NCI-H69 (cell line): ENCODE measurements at regions not wholly inside any gene's neighbourhood (a gene's known extent, or its start where the extent isn't known, plus 50 kb on each side); places are given as distances from the start of the nearest gene placed in this dataset.
"Not testable (repeated sequence)": the region's sequence is repeated elsewhere in the genome, so short reads cannot be mapped to it uniquely, and the experiment has no call there.

ENCODE experiments used
- DNase-seq: peaks from one replicate; lab custom pipeline; 2025; lab: John Stamatoyannopoulos, UW

- DNase-seq = not testable (repeated sequence)
Observed at GRCh38 chr19:34871911-34872310, 54.8 kb upstream of the ZNF30 start.

- no peak for DNase-seq
Observed at GRCh38 chr19:34867631-34868030, 59.1 kb upstream of the ZNF30 start.

GRCh38 chr19:34865225-34865624 lies 61.5 kb upstream of the ZNF30 start:
- not testable (repeated sequence) for DNase-seq

GRCh38 chr19:34859823-34860736 lies 66.6 kb upstream of the ZNF30 start:
- not testable (repeated sequence) for DNase-seq

GRCh38 chr19:34859325-34859724 lies 67.4 kb upstream of the ZNF30 start:
- not testable (repeated sequence) for DNase-seq

GRCh38 chr19:34856052-34856451 lies 70.7 kb upstream of the ZNF30 start:
- no peak for DNase-seq

- no peak for DNase-seq
Observed at GRCh38 chr19:34853369-34853768, 73.3 kb upstream of the ZNF30 start.

- DNase-seq = no peak
Observed at GRCh38 chr19:34852669-34853068, 74.0 kb upstream of the ZNF30 start.

GRCh38 chr19:34851277-34851804 lies 75.4 kb upstream of the ZNF30 start:
- peak; percentile 47 for DNase-seq

- DNase-seq = no peak
Observed at GRCh38 chr19:34847393-34847792, 74.4 kb upstream of the ZNF599 start.

GRCh38 chr19:34844277-34844676 lies 71.3 kb upstream of the ZNF599 start:
- DNase-seq = no peak

- no peak for DNase-seq
Observed at GRCh38 chr19:34841780-34842179, 68.8 kb upstream of the ZNF599 start.

- DNase-seq = no peak
Observed at GRCh38 chr19:34838753-34839431, 65.9 kb upstream of the ZNF599 start.

GRCh38 chr19:34838248-34838647 lies 65.2 kb upstream of the ZNF599 start:
- DNase-seq = no peak

GRCh38 chr19:34837262-34837661 lies 64.2 kb upstream of the ZNF599 start:
- peak; percentile 57 for DNase-seq

GRCh38 chr19:34835631-34836351 lies 62.8 kb upstream of the ZNF599 start:
- DNase-seq = no peak

GRCh38 chr19:34834472-34835061 lies 61.6 kb upstream of the ZNF599 start:
- DNase-seq = no peak

- DNase-seq = no peak
Observed at GRCh38 chr19:34832581-34833112, 59.6 kb upstream of the ZNF599 start.

- no peak for DNase-seq
Observed at GRCh38 chr19:34831714-34832113, 58.7 kb upstream of the ZNF599 start.

GRCh38 chr19:34828156-34828555 lies 55.1 kb upstream of the ZNF599 start:
- no peak for DNase-seq

- no peak for DNase-seq
Observed at GRCh38 chr19:34825212-34825611, 52.2 kb upstream of the ZNF599 start.

- no peak for DNase-seq
Observed at GRCh38 chr19:34824686-34825085, 51.7 kb upstream of the ZNF599 start.
